Esophagus muscularis mucosa (tissue), 4 donors: ENCODE measurements at regions not wholly inside any gene's neighbourhood (a gene's known extent, or its start where the extent isn't known, plus 50 kb on each side); places are given as distances from the start of the nearest gene placed in this dataset.

Source experiments
- DNase-seq: peaks from one replicate; pipeline ENCODE4 v3.0.0-alpha.2; 2017; ENCODE audit errors: extremely low spot score
- H3K27ac ChIP-seq, 4 donors: fragments of 200-600 bp; sonication (generic); replicated peaks in 1 of 4; 1 replicate in 3 of 4; 2 replicates in 1 of 4; pipeline ENCODE4 v1.5.1; 2016 to 2019; ENCODE audit warnings: mild to moderate bottlenecking in 1 of 4
- H3K27me3 ChIP-seq, 4 donors: fragments of 200-600 bp; sonication (generic); one replicate each; pipeline versions ENCODE4 v1.5.1 to v1.6.0; 2016 to 2019
- H3K36me3 ChIP-seq, 4 donors: fragments of 200-600 bp; sonication (generic); one replicate each; pipeline ENCODE4 v1.5.1; 2016 to 2019
- H3K4me1 ChIP-seq, 4 donors: fragments of 200-600 bp; sonication (generic); one replicate each; pipeline ENCODE4 v1.5.1; 2016 to 2019
- H3K4me3 ChIP-seq, 4 donors: fragments of 200-600 bp; sonication (generic); 1 replicate in 2 of 4; 2 replicates in 2 of 4; pipeline ENCODE4 v1.5.1; 2016 to 2019; ENCODE audit warnings: mild to moderate bottlenecking in 4 of 4, moderate library complexity in 1 of 4
- H3K9me3 ChIP-seq, 4 donors: fragments of 200-600 bp; sonication (generic); 1 replicate in 3 of 4; 2 replicates in 1 of 4; pipeline ENCODE4 v1.5.1; 2016 to 2019
- EP300 ChIP-seq: sonication (generic); formaldehyde crosslinking; IDR thresholded peaks from one replicate; pipeline ENCODE4 v1.6.1; 2017; ENCODE audit warnings: antibody characterized with exemption
- POLR2A ChIP-seq: fragments of 450-650 bp; IDR thresholded peaks from one replicate; pipeline ENCODE4 v1.6.1; 2017; ENCODE audit warnings: antibody characterized with exemption, moderate library complexity, mild to moderate bottlenecking, low read depth
- POLR2AphosphoS5 ChIP-seq, 2 donors: sonication (generic); formaldehyde crosslinking; IDR thresholded peaks; one replicate each; pipeline ENCODE4 v1.6.1; 2017; ENCODE audit warnings: antibody characterized with exemption in 2 of 2
- WGBS: methylation state at CpG from one replicate; pipeline ENCODE4 v1.1.5; 2018; 5-methylcytosine and 5-hydroxymethylcytosine counted together
- intact Hi-C: fragments of 100-400 bp; cut with DNase I; formaldehyde crosslinking; loops from one replicate; pipeline ENCODE4 v1.15.1; 2023
- TF ChIP-seq, protein P1 (sequence below), 3 experiments: fragments of 200-600 bp in 2 of 3; fragments of 450-650 bp in 1 of 3; sonication (generic) in 2 of 3; IDR thresholded peaks; one replicate each; pipeline ENCODE4 v1.5.1; 2017 to 2019; ENCODE audit warnings: antibody characterized with exemption in 3 of 3, mild to moderate bottlenecking in 2 of 3, moderate library complexity in 1 of 3

DNA sequence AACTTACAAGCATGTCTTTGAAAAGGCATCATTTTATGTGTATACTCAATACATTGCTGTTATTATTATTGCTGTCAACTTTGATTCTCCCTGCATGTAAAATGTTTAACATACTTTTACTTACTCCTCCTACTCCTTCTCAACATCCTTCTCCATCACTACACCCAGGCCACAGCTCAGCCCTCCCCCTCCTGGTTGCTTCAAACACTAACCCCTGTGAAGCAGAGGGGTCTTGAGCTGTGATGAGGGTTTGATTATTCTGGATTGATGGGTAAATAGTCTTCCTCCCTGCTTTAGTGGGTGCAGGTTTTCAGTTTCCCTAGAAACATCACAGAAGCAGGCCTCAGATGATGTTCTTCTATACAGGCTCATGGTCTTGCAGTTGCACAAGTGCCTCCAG, 221.0 kb downstream of the OSR1 start:
- no peak for DNase-seq
- intact Hi-C loops, result no loop called here
- no peak for TF ChIP-seq POLR2AphosphoS5 (IDR thresholded peaks at IDR 0.05)
- no peak for TF ChIP-seq EP300
- TF ChIP-seq POLR2A, result no peak
- TF ChIP-seq, protein P1, sequence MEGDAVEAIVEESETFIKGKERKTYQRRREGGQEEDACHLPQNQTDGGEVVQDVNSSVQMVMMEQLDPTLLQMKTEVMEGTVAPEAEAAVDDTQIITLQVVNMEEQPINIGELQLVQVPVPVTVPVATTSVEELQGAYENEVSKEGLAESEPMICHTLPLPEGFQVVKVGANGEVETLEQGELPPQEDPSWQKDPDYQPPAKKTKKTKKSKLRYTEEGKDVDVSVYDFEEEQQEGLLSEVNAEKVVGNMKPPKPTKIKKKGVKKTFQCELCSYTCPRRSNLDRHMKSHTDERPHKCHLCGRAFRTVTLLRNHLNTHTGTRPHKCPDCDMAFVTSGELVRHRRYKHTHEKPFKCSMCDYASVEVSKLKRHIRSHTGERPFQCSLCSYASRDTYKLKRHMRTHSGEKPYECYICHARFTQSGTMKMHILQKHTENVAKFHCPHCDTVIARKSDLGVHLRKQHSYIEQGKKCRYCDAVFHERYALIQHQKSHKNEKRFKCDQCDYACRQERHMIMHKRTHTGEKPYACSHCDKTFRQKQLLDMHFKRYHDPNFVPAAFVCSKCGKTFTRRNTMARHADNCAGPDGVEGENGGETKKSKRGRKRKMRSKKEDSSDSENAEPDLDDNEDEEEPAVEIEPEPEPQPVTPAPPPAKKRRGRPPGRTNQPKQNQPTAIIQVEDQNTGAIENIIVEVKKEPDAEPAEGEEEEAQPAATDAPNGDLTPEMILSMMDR (IDR thresholded peaks at IDR 0.05), result no peak

DNA sequence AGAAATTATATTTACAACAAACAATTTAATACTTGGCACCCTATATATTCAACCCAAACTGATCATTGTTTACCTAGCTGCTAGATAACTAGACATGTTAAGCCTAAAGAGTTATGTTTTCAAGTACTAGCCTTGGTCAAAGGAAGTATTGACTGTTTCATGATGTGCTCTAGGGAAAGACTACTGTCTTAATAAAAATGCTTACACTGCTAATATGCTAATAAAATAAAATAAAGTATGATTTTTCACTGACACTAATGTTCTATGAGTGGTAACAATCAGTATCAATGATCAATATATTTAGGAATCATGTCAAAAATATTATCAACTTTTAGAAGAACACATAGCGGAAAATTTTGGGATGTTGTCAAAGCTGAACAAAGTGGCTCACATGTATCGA, 225.5 kb downstream of the OSR1 start:
- TF ChIP-seq EP300, result no peak
- no peak for DNase-seq
- Histone ChIP-seq H3K27me3 (no peaks in the 10 kb centered on the region), H3K4me3 (no peak overlapping the region), H3K36me3 (no peaks in the 10 kb centered on the region), H3K9me3 (no peaks in the 10 kb centered on the region), H3K27ac (no peak overlapping the region), H3K4me1 (peaks cover 0 to 13% (median 11%) of the 10 kb centered on the region in 4 donors)
- WGBS, result 95% methylated on average over 2 of the region's 2 CpGs
- intact Hi-C loops, result no loop called here

More for the DNA sequence above, 221.0 kb downstream of the OSR1 start:
- no peak overlapping the region for H3K27ac ChIP-seq
- H3K4me3 ChIP-seq, result no peak overlapping the region
- H3K9me3 ChIP-seq, result no peaks in the 10 kb centered on the region
- H3K27me3 ChIP-seq, result no peaks in the 10 kb centered on the region
- no peaks in the 10 kb centered on the region for H3K36me3 ChIP-seq
- H3K4me1 ChIP-seq, result no peaks in the 10 kb centered on the region

DNA sequence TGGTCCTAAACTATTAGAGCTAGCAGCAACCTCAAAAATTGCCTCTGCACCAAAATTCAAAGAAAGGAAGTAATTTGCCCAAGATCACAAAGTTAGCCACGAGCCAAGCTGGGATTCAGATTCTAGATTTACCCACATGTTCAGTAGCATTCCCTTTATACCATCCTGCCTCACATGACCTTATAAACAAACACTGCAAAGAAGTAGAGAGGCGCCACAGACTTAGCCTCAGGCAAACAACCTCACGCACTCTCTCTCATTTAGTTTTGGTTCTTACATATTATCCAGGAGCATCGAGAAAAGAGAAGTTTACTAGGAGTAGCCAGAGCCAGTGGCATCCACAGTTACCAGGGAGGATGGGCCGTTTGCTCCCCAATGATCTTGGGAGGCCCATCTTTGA, 226.6 kb downstream of the OSR1 start:
- Histone ChIP-seq H3K4me3 (no peak overlapping the region), H3K9me3 (no peaks in the 10 kb centered on the region), H3K27me3 (no peaks in the 10 kb centered on the region), H3K4me1 (peaks cover 0 to 13% (median 11%) of the 10 kb centered on the region in 4 donors), H3K27ac (no peak overlapping the region), H3K36me3 (no peaks in the 10 kb centered on the region)
- intact Hi-C loops, result no loop called here
- TF ChIP-seq EP300 (no peak), POLR2AphosphoS5 (IDR thresholded peaks at IDR 0.05) (no peak), POLR2A (no peak)
- TF ChIP-seq, protein P1 (IDR thresholded peaks at IDR 0.05), result no peak
- DNase-seq, result no peak
- WGBS, result 93% methylated on average over 5 of the region's 5 CpGs

DNA sequence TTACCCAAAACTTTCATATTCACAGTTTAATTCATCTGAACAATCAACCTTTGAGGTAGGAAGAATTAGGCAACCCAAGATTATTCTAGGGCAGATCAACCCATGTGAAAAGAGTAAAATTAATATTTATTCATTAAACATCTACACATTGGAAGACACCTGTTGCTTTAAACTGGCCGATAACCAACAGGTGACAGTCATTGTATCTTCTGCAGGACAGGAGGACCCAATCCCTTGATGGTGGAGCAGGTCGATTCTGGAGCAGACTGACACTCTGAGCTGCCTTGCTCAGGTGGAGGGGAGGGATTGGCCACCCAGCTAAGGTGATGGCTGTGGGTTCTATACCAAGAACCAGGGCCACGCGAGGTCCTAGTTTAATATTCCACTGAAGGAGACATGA, 230.3 kb downstream of the OSR1 start:
- Histone ChIP-seq H3K4me1 (peaks cover 0 to 13% (median 11%) of the 10 kb centered on the region in 4 donors), H3K36me3 (no peaks in the 10 kb centered on the region), H3K9me3 (no peaks in the 10 kb centered on the region), H3K4me3 (no peak overlapping the region), H3K27ac (no peak overlapping the region), H3K27me3 (no peaks in the 10 kb centered on the region)
- WGBS, result 67% methylated on average over 3 of the region's 4 CpGs
- intact Hi-C loops, result no loop called here
- no peak for DNase-seq
- TF ChIP-seq POLR2A (no peak), EP300 (no peak), POLR2AphosphoS5 (IDR thresholded peaks at IDR 0.05) (no peak)

DNA sequence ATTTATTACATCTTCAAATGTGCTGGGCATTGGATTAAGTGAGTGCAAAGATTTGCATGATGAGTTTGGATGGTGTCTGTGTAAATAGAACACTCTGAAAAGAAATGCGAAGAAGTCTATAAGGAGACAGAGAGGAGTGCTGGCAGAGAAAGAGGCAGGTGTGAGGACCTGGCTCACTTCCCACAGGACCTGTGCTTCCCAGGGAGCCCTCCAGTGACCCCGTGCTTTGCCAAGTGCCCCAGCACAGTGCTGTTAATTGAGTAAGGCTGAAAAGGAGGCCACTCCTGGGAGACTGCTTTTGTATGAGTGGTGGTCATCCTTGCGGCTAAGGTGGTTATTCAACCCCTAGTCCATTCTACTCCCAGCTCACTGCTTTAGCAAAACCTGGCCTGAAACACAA, 230.8 kb downstream of the OSR1 start:
- Histone ChIP-seq H3K36me3 (no peaks in the 10 kb centered on the region), H3K4me1 (peaks cover 0 to 13% (median 11%) of the 10 kb centered on the region in 4 donors), H3K27me3 (no peaks in the 10 kb centered on the region), H3K27ac (no peak overlapping the region), H3K4me3 (no peak overlapping the region), H3K9me3 (no peaks in the 10 kb centered on the region)
- DNase-seq, result no peak
- TF ChIP-seq POLR2A, result no peak
- TF ChIP-seq POLR2AphosphoS5 (IDR thresholded peaks at IDR 0.05), result no peak
- TF ChIP-seq EP300, result no peak
- TF ChIP-seq, protein P1 (IDR thresholded peaks at IDR 0.05), result no peak
- intact Hi-C loops, result no loop called here
- WGBS, result 88% methylated on average over 3 of the region's 3 CpGs

DNA sequence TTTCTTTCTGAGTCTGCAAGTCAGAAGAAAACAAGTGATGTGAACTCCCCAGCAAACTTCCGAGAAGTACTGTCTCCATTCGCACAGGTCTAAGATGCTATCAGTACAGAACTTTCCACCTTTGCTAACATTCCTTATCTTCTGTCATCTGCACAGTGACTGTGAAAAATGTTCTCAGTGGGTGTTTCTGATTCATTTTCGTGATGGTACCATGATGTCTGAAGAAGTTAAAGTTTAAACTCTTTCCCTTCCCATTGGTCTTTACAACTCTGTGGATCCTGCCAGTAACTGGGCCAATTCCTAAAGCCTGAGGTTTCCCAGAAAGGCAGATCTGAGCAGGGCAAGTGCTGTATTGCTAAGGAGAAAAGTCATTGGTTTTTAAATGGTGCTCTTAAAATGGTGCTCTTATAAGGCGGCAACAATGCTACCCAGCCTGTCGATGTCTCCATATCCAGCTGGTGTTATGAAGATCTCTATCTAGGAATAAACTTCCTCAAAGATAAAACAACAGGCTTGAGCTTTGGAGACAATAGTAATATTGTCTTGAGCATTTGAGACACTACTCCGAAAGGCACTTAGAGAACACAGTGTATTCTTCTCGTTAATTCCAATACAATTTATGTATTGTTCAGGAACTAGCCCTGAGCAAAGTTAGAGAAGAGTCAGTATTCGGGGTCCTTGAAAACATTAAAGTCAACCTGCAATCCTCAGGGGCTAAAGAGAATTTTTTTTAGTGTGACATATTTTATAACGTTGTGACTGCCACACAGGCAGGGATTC, 232.3 kb downstream of the OSR1 start:
- 84% methylated on average over 9 of the region's 9 CpGs for WGBS
- no peak for DNase-seq
- TF ChIP-seq EP300 (no peak), POLR2A (no peak), POLR2AphosphoS5 (IDR thresholded peaks at IDR 0.05) (no peak)
- TF ChIP-seq, protein P1 (IDR thresholded peaks at IDR 0.05), result no peak
- H3K9me3 ChIP-seq, result no peaks in the 10 kb centered on the region
- intact Hi-C loops, result no loop called here
- no peak overlapping the region for H3K4me3 ChIP-seq
- no peaks in the 10 kb centered on the region for H3K36me3 ChIP-seq
- no peak overlapping the region for H3K27ac ChIP-seq
- H3K27me3 ChIP-seq, result no peaks in the 10 kb centered on the region
- H3K4me1 ChIP-seq, result peaks cover 2 to 17% (median 12%) of the 10 kb centered on the region in 4 donors
